ENCODE measurements at regions not wholly inside any gene's neighbourhood (a gene's known extent, or its start where the extent isn't known, plus 50 kb on each side); places are given as distances from the start of the nearest gene placed in this dataset.

DNA sequence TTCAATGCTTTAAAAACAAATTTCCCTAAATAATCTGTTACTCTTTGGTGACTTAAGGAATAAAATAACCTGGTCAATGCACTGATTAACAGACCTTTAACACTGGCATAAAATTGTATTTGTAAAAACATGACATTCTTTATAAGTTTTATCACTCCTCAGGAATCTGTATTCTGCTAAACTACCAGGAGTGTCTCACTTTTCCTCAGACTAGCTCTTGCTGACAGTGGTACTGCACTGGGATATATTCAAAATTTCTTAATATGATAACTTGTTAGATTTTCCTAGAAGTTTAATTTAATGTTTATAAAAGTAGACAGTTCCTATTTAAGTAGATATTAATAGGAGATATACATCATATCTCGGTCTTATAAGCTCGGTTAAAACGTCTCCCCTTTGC, 363.4 kb upstream of the ARHGEF26 start:
- H3K27me3 ChIP-seq (ENCODE audit: insufficient read depth, low read length, poor library complexity): no peaks in the 10 kb centered on the region
- ATAC-seq (ENCODE audit: insufficient read depth, low read depth) (no peak), DNase-seq (no peak)
- no peaks in the 10 kb centered on the region for H3K9me3 ChIP-seq (ENCODE audit: insufficient read depth, low read length, severe bottlenecking)
- H3K79me2 ChIP-seq (ENCODE audit: insufficient read depth, low read length): no peaks in the 10 kb centered on the region
- no peaks in the 10 kb centered on the region for H3K4me1 ChIP-seq (ENCODE audit: insufficient read depth, low read length)
- H3K27ac ChIP-seq (ENCODE audit: low read length): no peak overlapping the region
- H3K4me3 ChIP-seq (ENCODE audit: low read depth in 1 of 2, low read length in 2 of 2): no peak overlapping the region
- H3K36me3 ChIP-seq (ENCODE audit: insufficient read depth, low read length): no peaks in the 10 kb centered on the region
- H4K20me1 ChIP-seq (ENCODE audit: insufficient read depth, low read length): no peaks in the 10 kb centered on the region
- TF ChIP-seq EZH2 (IDR thresholded peaks at IDR 0.05; ENCODE audit: borderline replicate concordance, low read depth, low read length, severe bottlenecking): no peak
- TF ChIP-seq, protein P1, sequence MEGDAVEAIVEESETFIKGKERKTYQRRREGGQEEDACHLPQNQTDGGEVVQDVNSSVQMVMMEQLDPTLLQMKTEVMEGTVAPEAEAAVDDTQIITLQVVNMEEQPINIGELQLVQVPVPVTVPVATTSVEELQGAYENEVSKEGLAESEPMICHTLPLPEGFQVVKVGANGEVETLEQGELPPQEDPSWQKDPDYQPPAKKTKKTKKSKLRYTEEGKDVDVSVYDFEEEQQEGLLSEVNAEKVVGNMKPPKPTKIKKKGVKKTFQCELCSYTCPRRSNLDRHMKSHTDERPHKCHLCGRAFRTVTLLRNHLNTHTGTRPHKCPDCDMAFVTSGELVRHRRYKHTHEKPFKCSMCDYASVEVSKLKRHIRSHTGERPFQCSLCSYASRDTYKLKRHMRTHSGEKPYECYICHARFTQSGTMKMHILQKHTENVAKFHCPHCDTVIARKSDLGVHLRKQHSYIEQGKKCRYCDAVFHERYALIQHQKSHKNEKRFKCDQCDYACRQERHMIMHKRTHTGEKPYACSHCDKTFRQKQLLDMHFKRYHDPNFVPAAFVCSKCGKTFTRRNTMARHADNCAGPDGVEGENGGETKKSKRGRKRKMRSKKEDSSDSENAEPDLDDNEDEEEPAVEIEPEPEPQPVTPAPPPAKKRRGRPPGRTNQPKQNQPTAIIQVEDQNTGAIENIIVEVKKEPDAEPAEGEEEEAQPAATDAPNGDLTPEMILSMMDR (IDR thresholded peaks at IDR 0.05; ENCODE audit: borderline replicate concordance, extremely low read depth, low read length, poor library complexity, severe bottlenecking): no peak
- no peak overlapping the region for H3K4me2 ChIP-seq (ENCODE audit: insufficient read depth, low read length)
- no peak overlapping the region for H2AFZ ChIP-seq (ENCODE audit: low read depth, low read length)
- H3K9ac ChIP-seq (ENCODE audit: low read depth, low read length): no peak overlapping the region

DNA sequence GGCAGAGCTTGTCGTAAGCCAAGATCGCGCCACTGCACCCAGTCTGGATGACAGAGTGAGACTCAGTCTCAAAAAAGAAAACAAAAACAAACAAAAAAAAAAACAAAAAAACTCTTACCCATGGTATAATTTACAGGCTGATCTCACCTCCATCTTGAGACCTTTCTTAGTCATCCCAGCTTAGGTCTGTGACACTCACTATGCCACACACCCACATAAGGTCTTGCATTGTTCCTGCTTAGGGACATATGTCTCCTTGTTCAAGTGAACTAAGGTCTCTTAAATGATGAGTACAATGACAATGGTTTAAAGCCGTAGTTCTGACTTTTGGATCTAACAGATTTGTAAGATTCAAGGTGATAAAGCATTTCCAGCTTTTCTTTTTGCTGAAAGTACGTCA, 360.2 kb upstream of the ARHGEF26 start:
- no peak overlapping the region for H3K27ac ChIP-seq (ENCODE audit: low read length)
- H3K27me3 ChIP-seq (ENCODE audit: insufficient read depth, low read length, poor library complexity): no peaks in the 10 kb centered on the region
- no peak overlapping the region for H3K9ac ChIP-seq (ENCODE audit: low read depth, low read length)
- H3K4me1 ChIP-seq (ENCODE audit: insufficient read depth, low read length): no peaks in the 10 kb centered on the region
- no peak for DNase-seq
- no peaks in the 10 kb centered on the region for H3K9me3 ChIP-seq (ENCODE audit: insufficient read depth, low read length, severe bottlenecking)
- no peak overlapping the region for H3K4me3 ChIP-seq (ENCODE audit: low read depth in 1 of 2, low read length in 2 of 2)
- no peak for ATAC-seq (ENCODE audit: insufficient read depth, low read depth)
- H2AFZ ChIP-seq (ENCODE audit: low read depth, low read length): no peak overlapping the region
- H3K79me2 ChIP-seq (ENCODE audit: insufficient read depth, low read length): no peaks in the 10 kb centered on the region
- TF ChIP-seq, protein P1 (IDR thresholded peaks at IDR 0.05; ENCODE audit: borderline replicate concordance, extremely low read depth, low read length, poor library complexity, severe bottlenecking): no peak
- no peak for TF ChIP-seq EZH2 (IDR thresholded peaks at IDR 0.05; ENCODE audit: borderline replicate concordance, low read depth, low read length, severe bottlenecking)
- no peaks in the 10 kb centered on the region for H3K36me3 ChIP-seq (ENCODE audit: insufficient read depth, low read length)
- no peak overlapping the region for H3K4me2 ChIP-seq (ENCODE audit: insufficient read depth, low read length)
- H4K20me1 ChIP-seq (ENCODE audit: insufficient read depth, low read length): no peaks in the 10 kb centered on the region

DNA sequence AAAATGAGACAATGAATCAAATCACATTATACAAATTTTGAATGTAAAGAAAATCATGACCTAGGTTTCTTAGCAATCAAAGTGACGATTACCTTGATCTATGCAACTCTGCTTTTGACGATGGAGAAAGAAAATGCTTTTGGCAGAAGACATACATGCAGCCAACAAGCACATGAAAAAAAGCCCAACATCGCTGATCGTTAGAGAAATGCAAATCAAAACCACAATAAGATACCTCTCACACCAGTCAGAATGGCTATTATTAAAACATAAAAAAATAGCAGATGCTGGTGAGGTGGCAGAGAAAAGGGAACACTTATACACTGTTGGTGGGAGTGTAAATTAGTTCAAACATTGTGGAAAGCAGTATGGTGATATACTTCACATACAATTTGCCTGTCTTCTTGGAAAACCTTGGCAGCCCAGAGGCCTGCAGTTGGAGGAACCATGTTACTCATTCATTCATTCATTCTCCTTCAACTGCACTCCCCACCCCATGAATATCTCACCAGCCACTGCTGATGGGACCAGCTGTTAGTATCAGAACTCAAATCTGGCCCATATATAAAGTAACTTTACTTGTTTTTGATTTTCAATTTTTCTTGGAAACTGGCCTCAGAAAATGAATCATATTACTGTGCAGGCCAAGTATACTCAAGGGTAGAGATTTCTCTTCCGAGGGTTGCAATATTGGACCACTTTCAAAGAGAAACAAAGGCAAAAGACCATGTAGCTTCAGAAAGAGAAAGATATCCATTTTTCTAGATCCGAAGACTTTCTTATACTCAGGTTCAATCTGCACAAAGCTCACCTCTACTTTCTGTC, 358.6 kb upstream of the ARHGEF26 start:
- no peak overlapping the region for H2AFZ ChIP-seq (ENCODE audit: low read depth, low read length)

More for the DNA sequence above, 358.6 kb upstream of the ARHGEF26 start:
- TF ChIP-seq, protein P1 (IDR thresholded peaks at IDR 0.05; ENCODE audit: borderline replicate concordance, extremely low read depth, low read length, poor library complexity, severe bottlenecking): no peak
- TF ChIP-seq EZH2 (IDR thresholded peaks at IDR 0.05; ENCODE audit: borderline replicate concordance, low read depth, low read length, severe bottlenecking): no peak
- Histone ChIP-seq H3K4me3 (ENCODE audit: low read depth in 1 of 2, low read length in 2 of 2) (no peak overlapping the region), H3K36me3 (ENCODE audit: insufficient read depth, low read length) (no peaks in the 10 kb centered on the region), H4K20me1 (ENCODE audit: insufficient read depth, low read length) (no peaks in the 10 kb centered on the region), H3K4me1 (ENCODE audit: insufficient read depth, low read length) (no peaks in the 10 kb centered on the region), H3K9me3 (ENCODE audit: insufficient read depth, low read length, severe bottlenecking) (no peaks in the 10 kb centered on the region), H3K27me3 (ENCODE audit: insufficient read depth, low read length, poor library complexity) (no peaks in the 10 kb centered on the region), H3K27ac (ENCODE audit: low read length) (no peak overlapping the region), H3K4me2 (ENCODE audit: insufficient read depth, low read length) (no peak overlapping the region), H3K79me2 (ENCODE audit: insufficient read depth, low read length) (no peaks in the 10 kb centered on the region), H3K9ac (ENCODE audit: low read depth, low read length) (no peak overlapping the region)
- DNase-seq (no peak), ATAC-seq (ENCODE audit: insufficient read depth, low read depth) (no peak)
